Non-pigmented ciliary epithelial cell (primary cell): ENCODE measurements at regions not wholly inside any gene's neighbourhood (a gene's known extent, or its start where the extent isn't known, plus 50 kb on each side); places are given as distances from the start of the nearest gene placed in this dataset.

Source experiments
- DNase-seq: peaks from one replicate; pipeline ENCODE4 v3.0.0-alpha.2; 2010; ENCODE audit warnings: low read depth

DNA sequence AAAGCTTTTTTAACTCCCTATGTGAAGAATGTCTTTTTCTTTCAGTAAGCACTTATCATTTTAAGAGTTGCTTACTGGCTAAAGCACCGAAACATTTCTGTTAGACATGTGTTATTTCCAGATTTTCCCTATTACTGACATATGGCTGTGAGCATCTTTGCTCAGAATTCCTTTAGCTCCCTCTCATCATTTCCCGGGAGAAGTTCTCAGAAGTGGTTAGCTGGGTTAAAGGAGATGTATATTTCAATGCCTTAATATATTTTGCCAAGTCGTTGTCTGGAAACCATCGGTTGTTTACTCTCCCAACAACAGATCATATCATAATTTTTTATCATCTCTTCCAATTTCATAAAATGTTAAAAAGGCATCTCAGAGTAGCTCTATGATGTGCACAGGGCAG lies 396.5 kb downstream of the OCA2 start:
- DNase-seq, result no peak

DNA sequence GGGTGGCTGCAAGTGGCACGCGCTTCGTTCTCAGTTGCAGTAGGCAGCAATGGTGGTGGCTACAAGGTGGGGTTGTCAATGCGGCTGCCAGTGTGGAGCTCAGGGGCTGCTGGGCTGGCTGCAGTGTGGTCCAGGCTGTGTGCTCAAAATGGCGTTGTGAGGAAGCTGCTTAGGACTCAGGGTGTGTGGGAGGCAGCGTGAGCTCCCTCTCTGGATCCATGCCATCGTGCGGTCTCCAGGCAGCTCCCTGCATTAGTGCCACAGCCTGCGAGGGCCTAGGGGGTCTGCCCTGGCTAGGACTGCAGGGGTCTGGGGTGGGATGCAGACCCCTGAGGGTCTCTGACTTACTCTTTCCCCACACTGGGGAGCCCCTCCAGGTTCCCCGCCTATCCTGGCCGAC lies 397.2 kb downstream of the OCA2 start:
- DNase-seq, result no peak

DNA sequence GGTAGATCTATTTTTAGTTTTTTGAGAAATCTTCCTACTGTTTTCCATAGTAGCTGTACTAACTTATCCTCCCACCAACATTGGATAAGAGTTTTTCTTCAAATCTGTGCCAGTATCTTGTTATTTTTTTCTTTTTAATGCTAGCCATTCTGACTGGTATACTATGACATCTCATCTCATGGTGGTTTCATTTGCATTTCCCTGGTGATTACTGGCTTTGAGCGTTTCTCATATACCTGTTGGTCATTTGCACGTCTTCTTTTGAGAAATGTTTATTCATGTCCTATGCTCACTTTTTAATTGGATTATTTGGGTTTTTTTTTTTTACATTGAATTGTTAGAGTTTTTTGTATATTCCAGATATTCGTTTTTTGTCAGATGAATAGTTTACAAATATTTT lies 398.1 kb downstream of the OCA2 start:
- DNase-seq, result no peak

DNA sequence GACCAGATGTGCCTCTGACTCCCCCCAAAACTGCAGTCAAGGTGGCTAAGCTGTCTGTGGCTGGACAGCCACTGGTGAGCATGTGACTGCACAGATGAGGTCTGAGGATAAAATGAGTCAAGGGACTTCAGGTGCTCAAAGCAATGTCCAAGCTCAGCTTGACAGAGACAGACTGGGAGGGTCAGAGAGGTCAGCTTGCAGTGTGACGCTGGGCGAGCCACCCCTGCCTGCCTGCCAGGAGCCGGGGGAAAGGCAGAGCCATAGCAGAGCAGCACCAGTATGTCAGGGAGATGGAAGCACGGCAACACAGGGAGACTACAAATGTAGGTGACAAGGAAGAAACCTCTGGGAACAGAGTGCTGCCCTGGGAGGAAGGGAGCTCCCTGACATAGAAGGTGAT lies 399.4 kb downstream of the OCA2 start:
- no peak for DNase-seq

DNA sequence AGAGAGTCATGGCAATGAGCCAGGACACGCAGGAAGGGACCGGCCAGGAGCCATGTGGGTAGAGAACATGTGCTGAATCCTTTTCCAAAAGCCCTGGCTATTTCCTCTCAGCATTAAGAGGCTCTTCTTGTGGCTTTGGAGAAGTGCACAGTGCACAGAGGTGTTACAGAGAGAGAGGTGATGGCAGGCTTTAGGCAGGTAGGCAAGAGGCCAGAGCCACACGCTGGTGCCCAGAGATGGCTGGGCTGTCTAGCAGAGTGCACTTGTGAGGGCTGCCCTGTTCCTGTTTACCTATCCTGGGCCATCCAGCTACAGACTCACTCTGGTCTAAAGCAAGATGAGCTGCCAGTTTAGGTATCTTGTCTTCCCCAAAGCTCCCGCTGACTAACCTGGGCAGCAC lies 402.6 kb downstream of the OCA2 start:
- DNase-seq, result no peak

DNA sequence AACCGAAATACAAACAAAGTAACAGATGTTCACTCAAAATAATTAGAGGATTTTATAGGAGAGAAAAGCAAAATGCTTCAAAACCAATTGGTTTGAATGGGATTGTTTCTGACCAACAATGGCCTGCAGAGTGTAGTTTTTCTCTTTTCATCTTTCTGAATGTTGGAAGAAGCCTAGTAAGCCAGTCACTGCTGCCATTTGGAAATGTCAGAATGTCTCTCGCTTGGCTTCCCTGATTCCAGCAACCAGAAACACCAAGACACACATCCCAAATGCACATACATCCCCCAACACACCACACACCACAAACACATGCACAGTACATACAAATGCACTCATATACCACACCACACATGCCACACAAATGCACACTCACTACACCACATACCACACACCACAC lies 403.4 kb downstream of the OCA2 start:
- DNase-seq, result no peak

DNA sequence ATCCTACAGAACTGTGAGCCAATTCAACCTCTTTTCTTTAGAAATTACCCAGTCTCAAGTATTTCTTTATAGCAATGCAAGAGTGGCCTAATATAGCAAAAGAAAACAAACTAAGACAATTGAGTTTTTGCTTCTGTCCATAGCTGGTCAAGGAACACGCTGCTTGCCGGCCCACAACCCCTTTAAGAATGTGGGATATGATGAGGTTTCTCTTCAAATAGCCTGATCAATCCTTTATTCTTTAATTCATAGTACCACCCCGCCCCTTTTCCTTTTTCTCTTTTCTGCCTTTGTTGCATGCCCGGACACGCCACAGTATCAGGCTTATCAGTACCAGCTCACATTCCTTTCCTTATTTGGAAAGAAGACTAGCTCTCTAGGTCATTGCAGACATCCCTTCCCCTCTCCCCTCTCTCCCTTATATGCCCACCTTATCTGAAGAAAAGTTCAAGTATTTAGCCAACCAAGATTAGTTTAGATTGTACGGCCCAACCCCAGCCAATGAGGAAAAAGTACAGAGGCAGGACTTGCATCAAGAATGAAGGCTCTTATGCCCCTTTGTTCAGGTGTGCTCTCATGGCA lies 404.5 kb downstream of the OCA2 start:
- no peak for DNase-seq

DNA sequence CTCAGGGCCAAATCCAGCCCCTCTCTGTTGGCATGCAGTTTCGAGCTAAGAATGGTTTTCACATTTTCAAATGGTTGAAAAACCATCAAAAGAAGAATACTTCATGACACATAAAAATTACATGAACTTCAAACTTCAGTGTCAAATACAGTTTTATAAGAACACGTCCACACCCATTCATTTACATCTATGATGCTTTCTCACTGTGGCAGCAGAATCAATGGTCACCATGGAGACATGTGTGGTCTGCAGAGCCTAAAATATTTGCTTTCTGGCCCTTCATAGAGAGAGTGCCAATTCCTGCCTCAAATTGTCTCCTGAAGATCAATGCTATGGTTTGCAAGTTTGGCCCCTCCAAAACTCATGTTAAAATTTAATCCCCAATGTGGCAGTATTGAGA lies 405.8 kb downstream of the OCA2 start:
- DNase-seq, result no peak

DNA sequence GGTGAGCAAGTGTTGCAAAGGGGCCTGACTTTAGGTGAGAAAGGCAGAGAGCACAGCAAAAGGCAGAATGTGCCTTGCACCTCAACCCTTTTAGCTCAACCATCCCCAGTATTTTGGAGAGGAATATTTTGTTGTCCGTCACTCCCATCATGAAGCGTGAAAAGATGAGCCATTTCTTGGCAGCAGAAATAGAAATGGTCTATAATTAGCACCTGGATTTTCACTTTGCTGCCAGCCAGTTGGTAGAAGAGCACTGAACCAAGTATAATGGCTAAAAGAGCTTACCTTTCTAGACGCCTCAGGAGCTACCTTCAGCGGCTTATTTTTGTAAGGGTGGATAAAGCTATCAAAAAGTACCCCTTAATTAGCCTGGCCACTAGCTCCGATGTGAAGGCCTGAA lies 406.7 kb downstream of the OCA2 start:
- DNase-seq, result no peak

DNA sequence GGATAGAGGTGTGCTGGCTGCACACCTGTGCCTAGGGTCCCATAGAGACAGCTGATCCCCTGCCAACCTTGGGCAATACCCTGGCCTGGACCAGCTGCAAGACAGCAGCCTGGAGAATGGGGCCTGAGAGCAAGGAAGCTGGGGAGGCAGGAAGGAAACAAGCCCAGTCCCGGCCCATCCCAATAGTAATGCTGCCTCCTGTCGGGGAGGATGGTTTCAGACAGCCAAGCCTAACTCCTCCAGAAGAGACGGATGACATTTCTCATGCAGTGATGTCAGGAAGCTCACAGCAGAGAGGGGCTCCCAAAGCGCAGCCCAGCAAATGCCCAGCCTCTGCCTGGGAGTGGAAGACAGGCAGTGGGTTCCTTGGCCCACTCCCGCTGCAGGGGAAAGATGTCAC lies 408.8 kb downstream of the OCA2 start:
- DNase-seq, result no peak

DNA sequence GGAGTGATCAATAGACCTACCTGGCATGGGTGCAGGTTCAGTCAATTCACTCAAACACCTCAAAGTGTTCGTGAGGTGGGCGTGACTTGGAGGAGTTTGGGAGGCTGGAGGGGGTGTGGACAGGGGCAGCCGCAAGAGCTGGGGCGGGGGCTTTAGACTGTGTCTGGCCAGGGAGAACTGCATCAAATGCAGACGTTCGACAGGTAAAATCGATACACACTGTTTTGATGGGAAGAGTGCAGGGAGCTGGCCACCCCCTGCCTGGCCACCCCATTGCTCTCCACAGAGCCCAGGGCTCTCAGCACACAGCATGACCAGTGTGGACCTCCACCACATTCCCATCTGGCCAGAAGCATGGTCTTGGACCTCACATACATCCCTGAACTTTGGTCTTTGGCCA lies 412.1 kb downstream of the OCA2 start:
- DNase-seq, result no peak

DNA sequence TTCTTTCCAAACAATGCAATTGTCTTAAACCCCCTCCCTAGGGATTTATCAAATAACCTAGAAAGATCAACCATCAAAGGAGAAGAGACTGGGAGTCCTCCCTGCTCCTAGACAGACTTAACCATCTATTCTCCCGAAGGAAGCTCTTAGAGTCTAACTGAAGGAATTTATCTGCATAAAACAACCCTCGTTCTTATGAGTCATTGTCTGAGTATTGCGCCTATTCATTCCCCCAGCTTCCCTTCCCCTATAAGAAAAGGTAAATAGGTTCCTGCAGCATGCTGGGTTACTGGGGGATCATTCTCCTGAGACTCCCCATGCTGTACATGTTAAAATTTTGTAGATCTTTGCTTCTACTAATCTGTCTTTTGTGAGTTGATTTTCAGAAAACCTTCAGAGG lies 412.7 kb downstream of the OCA2 start:
- DNase-seq, result peak; percentile 54

DNA sequence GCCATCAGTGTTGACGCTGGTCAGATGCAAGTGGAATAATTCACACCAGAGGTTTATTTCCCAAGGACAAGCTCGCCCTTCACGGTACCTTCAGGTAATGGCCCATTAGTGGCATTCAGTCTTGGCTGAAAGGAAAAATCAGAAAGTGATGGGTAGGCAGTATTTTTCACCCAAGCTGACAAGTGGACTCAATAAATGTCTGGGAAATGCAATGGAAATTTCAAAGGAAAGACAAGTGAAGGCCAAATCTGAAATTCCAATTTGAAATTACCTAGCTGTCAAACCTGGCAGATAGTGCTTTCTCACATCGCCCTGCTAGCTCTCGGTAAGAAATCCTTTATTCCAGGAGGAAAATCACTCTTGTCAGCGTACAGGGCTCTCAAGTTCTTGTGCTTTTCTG lies 413.5 kb downstream of the OCA2 start:
- no peak for DNase-seq

DNA sequence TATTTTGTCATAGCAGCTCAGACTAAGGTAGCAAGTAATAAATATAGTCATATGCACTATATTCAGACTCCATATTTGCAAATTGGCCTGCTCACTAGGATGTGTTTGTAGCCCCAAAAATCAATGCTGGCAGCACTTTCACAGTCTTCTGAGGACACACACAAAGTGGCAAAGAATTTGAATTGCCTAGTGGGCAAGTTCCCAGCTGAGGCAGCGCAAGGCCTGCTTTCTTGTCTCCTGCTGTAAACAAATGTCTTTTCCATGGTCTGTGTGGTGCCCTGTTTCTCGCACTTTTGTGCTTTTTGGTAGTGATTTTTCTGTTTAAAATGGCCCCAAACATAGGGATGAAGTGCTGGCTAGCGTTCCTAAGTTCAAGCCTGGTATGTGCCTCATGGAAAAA lies 416.0 kb downstream of the OCA2 start:
- DNase-seq, result no peak

DNA sequence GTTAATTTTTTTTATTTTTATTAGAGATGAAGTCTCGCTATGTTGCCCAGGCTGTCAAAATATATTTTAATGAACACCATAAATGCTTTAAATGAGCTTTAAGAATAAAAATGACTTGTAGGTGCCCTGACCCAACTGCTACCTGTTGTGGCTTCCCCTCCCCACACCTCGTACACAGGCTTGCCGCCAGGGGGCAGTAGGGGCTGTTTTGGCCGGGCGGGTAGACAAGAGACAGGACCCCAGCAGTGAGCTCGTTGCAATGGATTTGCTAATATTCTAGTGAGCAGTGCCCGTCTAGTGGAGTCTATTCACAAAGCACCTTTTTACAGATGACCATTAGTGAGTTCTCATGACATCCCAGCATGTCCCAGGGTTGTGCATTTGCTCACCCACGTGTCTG lies 418.1 kb downstream of the OCA2 start:
- DNase-seq, result no peak

DNA sequence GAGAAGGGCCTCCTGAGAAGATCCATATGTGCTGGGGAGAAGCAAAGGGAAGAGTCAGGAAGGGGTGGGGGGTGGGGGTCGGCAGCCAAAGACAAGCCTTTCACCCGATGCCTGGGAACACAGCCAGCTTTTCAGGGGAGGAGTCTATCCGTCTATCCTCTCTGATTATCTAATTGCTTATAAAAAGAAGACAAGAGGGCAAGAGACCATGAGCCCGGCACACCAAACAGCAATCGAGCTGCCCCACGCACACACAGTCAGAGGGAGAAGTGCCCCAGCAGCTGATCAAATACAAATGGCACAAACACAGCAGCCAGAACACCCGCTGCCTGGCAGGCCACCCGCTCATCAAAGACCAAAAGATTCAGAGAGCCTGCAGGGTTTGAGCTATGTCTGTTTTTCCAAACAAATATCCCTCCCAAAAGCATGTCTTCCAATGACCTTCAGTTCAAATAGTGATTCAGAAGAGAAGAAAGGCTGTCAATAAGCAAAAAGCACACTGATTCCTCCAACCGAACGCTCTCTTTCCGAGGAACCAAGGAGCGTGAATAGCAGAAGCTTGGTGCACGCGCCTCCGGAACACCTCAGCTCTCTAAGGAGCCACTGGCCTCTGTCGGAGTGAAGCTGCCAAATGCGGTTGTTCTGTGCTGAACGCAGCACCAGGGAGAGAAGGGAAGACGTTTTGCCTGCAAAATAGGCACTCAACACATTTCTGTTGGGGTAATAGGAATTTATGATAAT lies 419.2 kb downstream of the OCA2 start:
- no peak for DNase-seq

DNA sequence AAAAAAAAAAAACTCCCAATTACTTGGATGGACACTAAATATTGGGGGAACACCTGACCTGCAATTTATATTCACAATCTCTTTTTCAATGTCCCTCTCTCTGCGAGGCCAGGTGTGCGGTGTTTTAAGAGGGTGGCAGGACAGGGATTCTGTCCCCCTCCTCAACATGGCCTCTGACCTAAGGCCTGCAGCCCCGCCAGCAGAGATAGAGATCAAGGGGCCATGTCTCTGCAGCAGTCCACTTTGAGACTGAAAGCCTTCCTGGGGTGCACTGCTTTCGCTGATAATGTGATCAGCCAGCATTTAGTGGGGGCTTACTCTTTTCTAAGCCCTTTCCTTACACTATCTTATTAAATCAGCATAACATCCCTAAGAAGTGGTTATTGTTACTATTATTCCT lies 419.9 kb downstream of the OCA2 start:
- no peak for DNase-seq

DNA sequence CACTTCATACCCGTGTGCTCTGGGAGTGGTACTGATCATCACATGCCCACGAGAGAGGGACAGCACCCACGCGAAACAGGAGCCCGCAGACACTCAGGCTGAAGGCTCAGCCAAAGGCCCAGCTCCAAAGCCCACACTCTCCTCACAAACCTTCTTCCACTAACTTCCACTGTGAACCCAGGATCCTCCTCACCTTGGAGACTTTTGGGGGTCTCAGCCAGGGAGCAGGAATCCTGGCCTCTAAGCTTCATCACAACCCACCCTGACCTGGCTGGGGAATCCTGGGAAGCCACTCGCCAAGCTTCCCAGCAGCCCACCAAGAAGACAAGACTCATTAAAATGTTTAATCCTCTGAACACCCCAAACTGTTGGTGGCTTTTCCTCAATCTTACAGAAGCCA lies 421.2 kb downstream of the OCA2 start:
- DNase-seq, result no peak

DNA sequence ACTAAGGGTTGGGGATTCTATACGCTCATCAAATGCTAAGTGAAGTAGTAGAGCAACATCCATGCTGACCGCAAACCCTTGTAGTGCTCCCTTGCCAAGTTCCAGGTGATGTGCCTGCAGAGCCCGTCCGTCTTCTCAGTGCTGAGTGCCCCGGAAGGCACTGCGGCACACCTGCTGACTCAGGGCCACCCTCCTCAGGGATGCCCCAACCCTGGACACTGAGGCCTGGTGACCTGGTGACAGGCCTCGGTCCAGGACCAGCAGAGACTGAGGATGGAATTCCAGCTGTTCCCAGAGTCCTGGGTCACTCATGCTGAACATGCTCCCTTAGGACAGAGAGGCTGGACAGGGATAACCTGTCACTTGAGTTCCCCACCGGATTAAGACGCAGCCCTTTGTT lies 422.5 kb downstream of the OCA2 start:
- no peak for DNase-seq

DNA sequence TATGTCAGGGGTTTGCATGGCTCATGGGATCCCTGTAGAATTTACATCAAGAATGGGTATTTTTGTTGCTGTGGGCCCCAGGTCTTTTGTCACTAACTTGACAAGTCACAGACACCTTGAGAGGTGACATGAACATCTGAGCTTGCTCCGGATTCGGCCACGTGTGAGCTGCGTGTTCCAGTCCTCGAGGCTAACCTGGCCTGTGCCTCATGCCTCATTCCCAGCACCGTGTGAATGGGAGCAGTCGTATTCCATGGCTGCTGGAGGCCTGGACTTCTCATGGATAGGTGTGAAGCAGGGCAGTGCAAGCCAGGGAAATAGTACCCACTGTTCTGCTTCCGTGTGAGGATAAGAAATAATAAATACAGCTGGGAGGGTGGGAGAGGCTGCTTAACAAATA lies 423.5 kb downstream of the OCA2 start:
- no peak for DNase-seq

DNA sequence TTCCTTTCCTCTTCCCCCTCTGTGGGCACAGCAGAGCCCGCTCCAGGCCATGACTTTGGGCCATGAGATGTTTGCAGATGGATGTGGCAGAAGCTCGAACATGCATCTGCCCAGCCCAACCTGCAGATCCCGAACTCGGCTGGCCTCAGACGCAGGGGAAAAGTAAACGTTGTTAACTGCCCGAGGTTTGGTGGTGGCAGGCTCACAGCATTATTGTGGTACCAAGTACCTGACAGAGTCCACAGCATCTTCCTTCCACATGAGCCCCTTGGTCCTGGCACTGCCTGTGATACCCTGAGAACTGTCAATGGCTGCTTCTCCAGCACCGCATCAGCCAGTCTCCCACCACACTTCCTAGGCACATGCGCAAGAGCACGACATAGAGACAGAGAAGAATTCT lies 424.3 kb downstream of the OCA2 start:
- no peak for DNase-seq

DNA sequence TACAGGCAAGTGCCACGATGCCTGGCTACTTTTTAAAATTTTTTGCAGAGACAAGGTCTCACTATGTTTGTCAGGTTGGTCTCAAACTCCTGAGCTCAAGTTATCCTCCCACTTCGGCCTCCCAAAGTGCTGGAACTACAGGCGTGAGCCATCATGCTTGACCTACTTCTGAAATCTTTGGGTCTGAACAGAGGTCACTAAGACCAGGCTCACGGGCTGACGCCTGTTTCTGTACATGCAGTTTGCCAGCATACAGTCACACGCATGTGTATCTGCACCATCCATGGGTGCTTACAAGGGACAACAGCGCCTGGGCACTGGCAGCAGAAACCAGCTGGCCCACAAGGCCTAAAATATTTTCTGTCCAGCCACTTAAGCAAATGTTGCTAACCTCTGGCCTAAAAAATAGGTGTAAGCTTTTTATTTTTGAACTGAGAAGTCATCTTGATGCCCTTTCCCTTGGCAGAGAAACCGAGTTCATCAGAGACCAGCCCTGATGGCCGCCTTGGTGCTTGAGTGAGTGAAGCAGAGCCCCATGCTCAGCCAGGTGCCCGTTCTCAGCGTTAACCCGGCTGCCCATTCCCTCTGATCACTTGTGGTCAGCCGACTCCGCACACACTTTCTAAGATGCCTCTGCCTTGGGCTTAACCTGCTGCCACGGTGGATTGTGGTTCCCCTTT lies 425.2 kb downstream of the OCA2 start:
- no peak for DNase-seq

DNA sequence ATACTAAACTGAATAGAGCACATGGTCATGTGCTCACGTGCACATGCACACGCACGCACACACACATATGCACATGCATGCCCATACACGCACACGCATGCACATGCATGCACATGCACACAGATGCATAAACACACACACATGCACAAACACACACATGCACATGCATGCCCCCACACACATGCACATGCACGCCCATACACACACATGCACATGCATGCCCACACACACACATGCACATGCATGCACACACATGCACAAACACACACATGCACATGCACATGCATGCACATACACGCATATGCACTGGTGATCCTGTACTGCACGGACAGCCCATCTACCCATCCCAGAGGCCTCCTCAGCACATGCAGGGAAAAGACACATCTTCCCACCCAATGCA lies 426.6 kb downstream of the OCA2 start:
- DNase-seq, result no peak
